Fibroblast of skin of left biceps (primary cell): ENCODE measurements at regions not wholly inside any gene's neighbourhood (a gene's known extent, or its start where the extent isn't known, plus 50 kb on each side); places are given as distances from the start of the nearest gene placed in this dataset.

Source experiments
- DNase-seq, 2 experiments: peaks; one replicate each; pipeline ENCODE4 v3.0.0-alpha.2; 2013; ENCODE audit warnings: low read depth in 2 of 2

- DNase-seq, result peak; percentile 83 to 88
Observed at GRCh38 chr2:237244976-237245646, 159.4 kb downstream of the COPS8 start.

GRCh38 chr2:237250599-237250998 lies 163.4 kb downstream of the COL6A3 start:
- DNase-seq, result no peak

GRCh38 chr2:237251986-237252385 lies 162.0 kb downstream of the COL6A3 start:
- no peak for DNase-seq

DNA sequence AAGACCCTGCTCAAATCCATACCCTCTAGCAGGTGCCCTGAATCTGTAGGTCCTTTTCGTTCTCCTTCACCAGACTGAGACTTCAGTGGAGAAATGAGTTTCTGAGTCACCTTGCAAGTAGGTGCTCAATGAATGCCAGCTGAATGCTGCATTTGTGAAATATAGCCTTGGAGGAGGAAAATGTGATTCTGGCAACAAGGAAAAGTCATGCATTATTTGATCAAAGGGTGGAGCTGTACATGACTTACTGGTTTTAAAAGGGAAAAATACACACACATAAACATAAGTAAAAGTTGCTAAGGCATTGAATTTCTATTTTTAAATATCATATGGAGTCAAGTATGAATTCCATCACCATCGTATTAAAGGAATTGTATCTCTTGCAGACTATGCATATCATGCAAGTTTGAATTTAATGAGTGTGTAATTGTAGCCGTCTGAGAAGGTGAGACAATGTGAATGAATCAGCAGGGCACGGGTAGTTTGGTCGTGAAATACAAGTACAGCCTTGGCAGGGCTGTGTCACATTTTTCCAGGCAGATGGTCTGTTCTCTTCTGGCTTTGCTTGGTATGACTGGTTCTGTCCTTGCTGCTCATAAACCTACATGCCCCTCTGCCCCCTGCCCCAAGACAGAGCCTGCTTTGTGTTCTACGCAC lies 160.8 kb downstream of the COL6A3 start:
- DNase-seq, result no peak

GRCh38 chr2:237254369-237254861 lies 159.5 kb downstream of the COL6A3 start:
- peak; percentile 78 to 81 for DNase-seq

DNA sequence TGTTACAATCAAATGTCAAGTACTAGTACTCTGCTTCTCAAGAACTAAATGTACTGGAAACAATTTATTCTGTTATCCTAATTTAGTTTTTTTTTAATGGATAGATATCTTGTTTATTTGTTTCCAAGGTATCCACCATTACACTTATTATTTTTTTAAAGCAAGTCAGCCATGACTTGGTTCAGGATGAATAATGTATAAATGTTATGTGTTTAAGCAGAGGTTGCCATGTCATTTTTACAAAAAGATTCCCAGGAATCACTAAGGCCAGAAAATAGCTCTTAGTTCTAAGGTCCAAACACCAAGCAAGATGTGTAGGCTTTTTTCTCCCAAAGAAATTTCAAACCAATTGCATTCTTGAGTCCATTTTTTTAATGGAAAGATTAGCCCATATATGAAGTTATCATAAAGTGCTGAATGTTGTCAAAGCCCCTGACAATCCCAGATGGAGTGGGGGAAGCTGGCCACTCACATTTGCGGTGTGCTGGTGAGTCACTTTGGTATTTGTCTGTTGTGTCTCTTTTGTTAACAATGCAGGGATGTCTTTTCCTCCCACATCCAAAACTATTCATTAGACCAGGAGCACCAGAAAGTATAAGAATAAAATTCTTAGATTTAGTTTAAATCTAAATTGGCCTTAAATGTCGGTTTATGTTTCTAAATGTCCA lies 158.9 kb downstream of the COL6A3 start:
- peak; percentile 88 for DNase-seq

DNA sequence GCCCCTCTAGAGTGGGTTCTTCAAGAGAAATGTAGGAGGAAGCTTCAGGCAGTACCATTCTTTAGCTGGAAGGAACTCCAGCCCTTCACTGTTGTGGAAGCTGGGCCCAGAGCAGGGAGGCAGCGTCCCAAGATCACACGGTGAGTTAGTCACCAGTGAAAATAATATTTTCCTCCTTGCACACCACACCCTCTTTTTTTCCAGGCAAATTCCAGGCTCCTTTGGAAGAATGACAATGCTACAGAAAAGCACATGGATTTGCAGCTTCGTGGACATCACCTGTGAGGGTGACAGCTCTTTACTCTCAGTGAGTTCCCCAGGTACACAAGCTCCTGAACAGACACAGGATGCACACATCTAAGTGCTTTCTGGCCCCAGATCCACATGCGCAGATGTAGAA lies 157.1 kb downstream of the COL6A3 start:
- DNase-seq, result no peak

- no peak for DNase-seq
Observed at GRCh38 chr2:237257471-237257951, 156.5 kb downstream of the COL6A3 start.

- no peak for DNase-seq
Observed at GRCh38 chr2:237258116-237258515, 155.8 kb downstream of the COL6A3 start.

DNA sequence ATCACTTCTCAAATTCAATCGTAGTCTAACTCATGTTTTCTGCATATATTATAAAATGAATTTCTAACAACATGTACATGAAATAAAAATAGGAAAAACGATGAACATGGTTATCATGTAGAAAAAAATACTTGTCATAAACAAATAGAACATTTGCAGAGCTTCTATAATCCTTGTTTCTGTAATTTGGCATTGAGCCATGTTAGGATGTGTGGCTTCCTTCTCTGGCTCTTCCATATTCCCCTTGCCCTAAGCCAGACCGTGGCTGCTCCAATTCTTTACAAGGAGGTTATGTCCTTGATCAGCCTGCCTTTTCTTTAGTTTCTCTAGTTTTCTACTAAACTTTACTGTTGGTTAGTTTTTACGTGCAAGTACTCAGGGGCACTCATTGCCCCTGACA lies 155.3 kb downstream of the COL6A3 start:
- DNase-seq, result no peak

GRCh38 chr2:237259201-237259600 lies 154.8 kb downstream of the COL6A3 start:
- no peak for DNase-seq

GRCh38 chr2:237260039-237260620 lies 153.8 kb downstream of the COL6A3 start:
- no peak for DNase-seq

DNA sequence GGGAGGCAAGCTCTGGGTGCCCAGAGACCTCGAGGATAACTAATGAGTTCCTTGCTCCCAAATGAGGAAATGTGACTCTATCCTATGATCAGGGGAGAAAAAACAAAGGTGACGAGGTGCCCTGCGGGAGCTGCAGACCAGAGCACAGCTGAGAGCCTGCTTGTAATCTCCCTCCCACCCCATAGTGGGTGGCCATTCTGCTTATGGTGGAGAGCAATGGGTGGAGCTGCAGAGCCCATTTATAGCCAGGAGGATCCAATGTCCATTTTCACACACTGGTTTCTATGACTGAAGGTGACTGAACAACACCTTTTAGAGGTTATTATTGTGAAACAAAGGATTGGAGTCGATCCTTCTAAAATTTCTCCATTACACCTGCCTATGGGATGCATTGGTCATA lies 153.3 kb downstream of the COL6A3 start:
- DNase-seq, result no peak

DNA sequence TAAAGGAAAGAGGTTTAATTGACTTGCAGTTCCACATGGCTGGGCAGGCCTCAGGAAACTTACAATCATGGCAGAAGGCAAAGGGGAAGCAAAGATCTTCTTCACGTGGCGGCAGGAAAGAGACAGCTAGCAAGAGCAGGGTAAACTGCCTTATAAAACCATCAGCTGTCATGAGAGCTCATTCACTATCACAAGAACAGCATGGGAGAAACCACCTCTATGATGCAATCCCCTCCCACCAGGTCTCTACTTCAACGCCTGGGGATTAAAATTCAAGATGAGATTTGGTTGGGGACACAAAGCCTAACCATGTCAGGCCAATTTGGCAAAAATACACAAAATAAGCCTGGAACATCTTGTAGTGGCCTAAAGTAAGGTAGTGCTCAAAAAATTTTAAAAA lies 152.6 kb downstream of the COL6A3 start:
- no peak for DNase-seq

GRCh38 chr2:237262838-237263771 lies 150.9 kb downstream of the COL6A3 start:
- DNase-seq, result peak in 1 of 2 experiments; percentile 77

- DNase-seq, result peak in 1 of 2 experiments; percentile 68
Observed at GRCh38 chr2:237264480-237265219, 149.3 kb downstream of the COL6A3 start.

GRCh38 chr2:237268004-237268708 lies 145.8 kb downstream of the COL6A3 start:
- DNase-seq, result no peak

- DNase-seq, result no peak
Observed at GRCh38 chr2:237269138-237269875, 144.7 kb downstream of the COL6A3 start.

DNA sequence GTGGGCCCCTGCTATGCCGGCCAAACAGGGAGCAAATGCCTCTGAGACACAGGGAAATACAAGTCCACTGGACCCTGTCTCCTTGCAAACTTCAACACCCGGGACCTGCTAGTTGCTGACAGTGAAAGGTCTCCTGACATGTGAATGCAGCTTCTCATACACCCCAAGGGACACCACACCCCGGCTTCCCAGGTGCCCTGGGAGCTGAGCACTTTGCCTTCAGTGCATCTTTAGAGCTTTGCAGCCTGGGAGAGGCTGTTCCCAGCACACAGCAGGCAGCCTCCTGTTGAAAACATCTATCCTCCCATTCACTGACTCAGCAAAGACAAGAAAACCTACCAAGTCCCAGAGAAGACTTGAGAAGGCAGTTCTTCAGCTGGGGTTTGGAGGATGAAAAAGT lies 143.4 kb downstream of the COL6A3 start:
- no peak for DNase-seq
